HG03457 (cell line): ENCODE measurements at regions not wholly inside any gene's neighbourhood (a gene's known extent, or its start where the extent isn't known, plus 50 kb on each side); places are given as distances from the start of the nearest gene placed in this dataset.

ENCODE experiments used
- ATAC-seq: cut with Tn5 transposase; IDR thresholded peaks from one replicate; pipeline ENCODE4 v1.9.1; 2021; ENCODE audit warnings: moderate number of reproducible peaks; ENCODE audit not compliant: unreplicated experiment

DNA sequence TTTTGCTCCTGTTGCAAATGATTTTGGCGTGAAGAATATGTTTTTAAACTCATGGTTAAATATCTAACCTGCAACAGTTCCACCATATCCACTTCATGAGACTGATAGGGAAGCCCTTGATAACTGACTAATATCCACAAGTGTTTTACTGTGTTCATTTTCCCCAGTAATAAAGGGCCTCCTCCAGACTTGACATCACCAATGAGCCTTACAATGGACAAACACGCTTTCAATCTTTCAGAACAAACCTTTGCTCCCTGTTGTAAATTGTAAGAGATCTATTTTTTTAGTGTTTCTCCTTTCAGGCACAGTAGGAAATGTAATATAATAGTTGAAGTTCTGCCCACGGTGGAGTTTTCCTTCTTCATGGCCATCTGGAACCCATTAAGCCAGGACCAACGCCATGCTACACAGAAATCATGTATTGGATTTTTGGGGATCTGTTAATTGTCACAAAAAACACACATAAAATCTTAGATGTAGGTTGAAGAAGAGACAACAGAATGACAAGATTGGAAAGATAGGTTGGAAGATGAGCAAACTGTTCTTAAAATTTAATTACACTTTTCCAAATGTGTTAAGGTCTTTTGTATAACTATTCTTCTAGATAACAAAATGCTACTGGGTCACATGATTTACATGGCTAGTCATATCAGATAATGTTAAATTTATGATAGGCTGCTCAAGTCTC, 1030.1 kb downstream of the FSTL5 start:
- ATAC-seq: no peak

DNA sequence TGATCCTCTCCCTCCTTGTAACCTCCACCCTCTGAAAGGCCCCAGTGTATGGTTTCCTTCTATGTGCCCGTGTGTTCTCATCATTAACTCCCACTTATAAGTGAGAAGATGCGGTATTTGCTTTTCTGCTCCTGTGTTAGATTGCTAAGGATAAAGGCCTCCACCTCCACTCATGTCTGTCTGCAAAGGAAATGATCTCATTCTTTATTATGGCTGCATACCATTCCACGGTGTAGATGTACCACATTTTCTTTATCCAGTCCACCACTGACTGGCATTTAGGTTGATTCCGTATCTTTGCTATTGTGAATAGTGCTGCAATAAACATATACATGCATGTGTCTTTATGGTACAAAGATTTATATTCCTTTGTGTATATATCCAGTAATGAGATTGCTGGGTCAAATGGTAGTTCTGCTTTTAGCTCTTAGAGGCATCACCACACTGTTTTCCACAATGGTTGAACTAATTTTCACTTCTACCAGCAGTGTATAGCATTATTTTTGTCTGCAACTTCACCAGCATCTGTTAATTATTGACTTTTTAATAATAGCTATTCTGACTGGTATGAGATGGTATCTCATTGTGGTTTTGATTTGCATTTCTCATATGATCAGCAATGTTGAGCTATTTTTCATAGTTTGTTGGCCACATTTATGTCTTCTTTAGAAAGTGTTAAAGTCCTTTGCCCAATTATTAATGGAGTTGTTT, 1030.9 kb downstream of the FSTL5 start:
- ATAC-seq: peak; percentile 95

DNA sequence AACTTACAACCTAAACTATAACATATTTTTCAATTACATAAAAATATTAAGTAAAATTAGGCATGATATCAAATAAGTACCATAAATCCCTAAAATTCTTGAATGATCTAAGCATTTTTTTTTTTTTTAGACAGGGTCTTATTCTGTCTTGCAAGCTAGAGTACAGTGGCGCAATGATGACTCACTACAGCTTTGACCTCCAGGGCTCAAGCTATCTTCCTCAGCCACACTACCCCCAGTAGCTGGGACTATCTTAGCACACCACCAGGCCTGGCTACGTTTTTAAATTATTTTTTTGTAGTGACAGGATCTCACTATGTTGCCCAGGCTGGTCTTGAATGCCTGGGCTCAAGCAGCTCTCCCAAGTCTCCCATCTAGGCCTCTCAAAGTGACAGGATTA, 1042.3 kb downstream of the FSTL5 start:
- no peak for ATAC-seq

DNA sequence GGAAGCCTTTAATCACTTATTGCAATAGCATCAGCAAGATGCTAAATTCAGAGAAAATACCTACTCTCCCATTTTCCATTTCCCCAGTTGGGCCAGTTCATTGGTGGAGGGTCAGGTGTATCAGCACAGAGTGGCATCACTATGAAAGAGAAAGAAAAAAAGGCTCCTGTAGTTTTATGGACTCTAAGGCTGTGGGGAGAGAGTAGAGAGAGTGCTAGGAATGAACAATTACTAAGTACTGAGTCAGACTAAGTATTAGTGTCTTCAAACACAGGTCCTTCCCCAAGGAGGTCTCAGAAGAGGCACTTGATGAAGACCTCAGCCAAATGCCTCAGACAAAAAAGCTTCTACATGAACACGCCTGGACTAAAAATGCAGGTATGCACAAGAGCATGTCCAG, 1061.9 kb downstream of the FSTL5 start:
- ATAC-seq: no peak

DNA sequence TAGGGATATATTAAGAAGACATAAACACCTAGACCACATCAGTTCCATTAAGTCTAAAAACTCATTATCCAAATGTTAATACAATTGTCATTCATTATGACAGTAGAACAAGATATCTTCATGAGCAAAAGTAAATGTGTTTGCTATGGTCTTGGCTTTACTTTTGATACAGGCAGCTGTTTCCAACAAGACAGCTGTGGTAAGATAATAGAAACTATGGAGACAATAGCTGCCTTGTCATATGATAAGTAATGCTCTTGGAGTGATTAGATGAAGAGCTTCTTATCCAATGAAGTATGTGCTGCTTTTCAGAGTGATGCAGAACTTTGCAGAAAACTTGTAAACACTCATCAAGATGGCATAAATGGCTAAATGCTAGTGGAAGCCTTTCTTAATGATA, 1066.0 kb downstream of the FSTL5 start:
- no peak for ATAC-seq

DNA sequence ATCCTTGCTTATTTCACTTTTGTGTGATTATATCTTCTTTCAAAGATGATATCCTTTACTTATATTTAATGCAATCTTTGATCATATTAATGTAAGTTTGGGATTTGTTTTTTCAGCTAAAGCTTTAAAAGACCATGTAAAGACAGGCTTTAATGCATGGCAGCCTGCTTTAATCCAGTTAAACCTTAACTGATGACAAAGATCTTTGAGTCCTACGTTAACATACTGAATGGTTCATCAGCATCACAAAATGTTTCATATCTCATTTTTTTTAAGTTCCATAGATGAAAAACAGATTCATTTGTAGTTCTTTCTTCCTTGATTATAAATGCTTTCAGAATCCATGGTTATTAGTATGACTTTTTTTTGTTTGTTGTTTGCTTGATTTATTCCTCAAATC, 1102.8 kb downstream of the FSTL5 start:
- no peak for ATAC-seq
